Esophagus muscularis mucosa (tissue), 4 donors: ENCODE measurements at regions not wholly inside any gene's neighbourhood (a gene's known extent, or its start where the extent isn't known, plus 50 kb on each side); places are given as distances from the start of the nearest gene placed in this dataset.

ENCODE experiments used
- DNase-seq: peaks from one replicate; pipeline ENCODE4 v3.0.0-alpha.2; 2017; ENCODE audit errors: extremely low spot score
- H3K27ac ChIP-seq, 4 donors: fragments of 200-600 bp; sonication (generic); replicated peaks in 1 of 4; 1 replicate in 3 of 4; 2 replicates in 1 of 4; pipeline ENCODE4 v1.5.1; 2016 to 2019; ENCODE audit warnings: mild to moderate bottlenecking in 1 of 4
- H3K27me3 ChIP-seq, 4 donors: fragments of 200-600 bp; sonication (generic); one replicate each; pipeline versions ENCODE4 v1.5.1 to v1.6.0; 2016 to 2019
- H3K36me3 ChIP-seq, 4 donors: fragments of 200-600 bp; sonication (generic); one replicate each; pipeline ENCODE4 v1.5.1; 2016 to 2019
- H3K4me1 ChIP-seq, 4 donors: fragments of 200-600 bp; sonication (generic); one replicate each; pipeline ENCODE4 v1.5.1; 2016 to 2019
- H3K4me3 ChIP-seq, 4 donors: fragments of 200-600 bp; sonication (generic); 1 replicate in 2 of 4; 2 replicates in 2 of 4; pipeline ENCODE4 v1.5.1; 2016 to 2019; ENCODE audit warnings: mild to moderate bottlenecking in 4 of 4, moderate library complexity in 1 of 4
- H3K9me3 ChIP-seq, 4 donors: fragments of 200-600 bp; sonication (generic); 1 replicate in 3 of 4; 2 replicates in 1 of 4; pipeline ENCODE4 v1.5.1; 2016 to 2019
- EP300 ChIP-seq: sonication (generic); formaldehyde crosslinking; IDR thresholded peaks from one replicate; pipeline ENCODE4 v1.6.1; 2017; ENCODE audit warnings: antibody characterized with exemption
- POLR2A ChIP-seq: fragments of 450-650 bp; IDR thresholded peaks from one replicate; pipeline ENCODE4 v1.6.1; 2017; ENCODE audit warnings: antibody characterized with exemption, moderate library complexity, mild to moderate bottlenecking, low read depth
- POLR2AphosphoS5 ChIP-seq, 2 donors: sonication (generic); formaldehyde crosslinking; IDR thresholded peaks; one replicate each; pipeline ENCODE4 v1.6.1; 2017; ENCODE audit warnings: antibody characterized with exemption in 2 of 2
- WGBS: methylation state at CpG from one replicate; pipeline ENCODE4 v1.1.5; 2018; 5-methylcytosine and 5-hydroxymethylcytosine counted together
- intact Hi-C: fragments of 100-400 bp; cut with DNase I; formaldehyde crosslinking; loops from one replicate; pipeline ENCODE4 v1.15.1; 2023
- TF ChIP-seq, protein P1 (sequence below), 3 experiments: fragments of 200-600 bp in 2 of 3; fragments of 450-650 bp in 1 of 3; sonication (generic) in 2 of 3; IDR thresholded peaks; one replicate each; pipeline ENCODE4 v1.5.1; 2017 to 2019; ENCODE audit warnings: antibody characterized with exemption in 3 of 3, mild to moderate bottlenecking in 2 of 3, moderate library complexity in 1 of 3

DNA sequence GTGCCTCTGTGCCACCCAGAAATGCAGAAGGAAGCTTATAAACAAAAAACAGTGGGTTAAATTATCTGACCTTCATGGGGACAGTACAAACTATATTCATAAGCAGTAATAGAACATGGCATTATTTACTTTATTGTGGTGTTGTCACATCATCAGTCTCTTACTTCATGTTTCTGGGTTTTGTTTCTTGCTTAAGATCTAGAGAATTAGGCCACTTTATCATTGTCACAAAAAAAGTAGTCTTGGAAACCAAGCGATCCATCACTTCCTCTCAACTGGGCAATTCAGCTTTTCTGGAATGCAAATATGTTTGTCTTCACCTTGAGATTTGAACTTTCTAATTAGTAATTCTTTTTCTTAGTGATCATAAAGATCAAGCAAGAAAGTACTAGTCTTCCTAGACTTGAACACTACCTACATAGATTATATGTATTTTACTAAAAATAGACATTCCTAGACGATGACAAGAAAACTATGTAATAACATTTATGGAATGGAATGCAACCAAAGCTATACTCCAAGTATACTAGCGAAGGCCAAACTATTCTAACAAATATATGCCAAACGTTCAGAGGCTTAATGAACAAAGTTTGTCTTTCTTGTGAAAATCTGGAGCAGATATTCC lies 363.4 kb downstream of the DAD1 start:
- Histone ChIP-seq H3K27me3 (no peaks in the 10 kb centered on the region), H3K4me3 (no peak overlapping the region), H3K4me1 (peaks cover 0 to 6% (median 3%) of the 10 kb centered on the region in 4 donors), H3K36me3 (no peaks in the 10 kb centered on the region), H3K27ac (no peak overlapping the region), H3K9me3 (no peaks in the 10 kb centered on the region)
- no peak for DNase-seq
- WGBS: 36% methylated on average over 4 of the region's 4 CpGs
- intact Hi-C loops: no loop called here
- TF ChIP-seq EP300: no peak
- TF ChIP-seq POLR2A: no peak

DNA sequence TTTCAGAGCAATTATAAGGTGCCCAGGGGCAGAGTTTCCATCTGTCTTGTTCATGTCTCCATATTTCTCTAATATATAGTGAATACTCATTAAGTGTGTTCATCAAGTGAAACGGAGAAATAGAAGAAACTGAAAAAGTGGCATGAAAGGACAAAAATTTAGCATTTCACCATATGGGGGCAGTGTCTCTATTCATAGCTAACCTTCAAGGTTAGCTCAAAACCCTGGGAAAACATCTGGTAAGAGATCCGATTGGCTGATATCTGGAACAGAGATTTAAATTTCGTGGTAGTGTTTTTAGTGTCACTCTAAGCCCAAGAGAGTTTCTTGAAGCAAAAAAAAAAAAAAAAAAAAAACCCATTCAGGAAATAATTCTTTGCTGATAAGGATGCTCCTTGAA lies 367.5 kb downstream of the DAD1 start:
- intact Hi-C loops: no loop called here
- no peak for DNase-seq
- H3K27me3 ChIP-seq: no peaks in the 10 kb centered on the region
- 61% methylated on average over 3 of the region's 3 CpGs for WGBS
- peaks cover 0 to 6% (median 3%) of the 10 kb centered on the region in 4 donors for H3K4me1 ChIP-seq
- no peaks in the 10 kb centered on the region for H3K36me3 ChIP-seq
- TF ChIP-seq POLR2A (no peak), EP300 (no peak), POLR2AphosphoS5 (IDR thresholded peaks at IDR 0.05) (no peak)
- TF ChIP-seq, protein P1, sequence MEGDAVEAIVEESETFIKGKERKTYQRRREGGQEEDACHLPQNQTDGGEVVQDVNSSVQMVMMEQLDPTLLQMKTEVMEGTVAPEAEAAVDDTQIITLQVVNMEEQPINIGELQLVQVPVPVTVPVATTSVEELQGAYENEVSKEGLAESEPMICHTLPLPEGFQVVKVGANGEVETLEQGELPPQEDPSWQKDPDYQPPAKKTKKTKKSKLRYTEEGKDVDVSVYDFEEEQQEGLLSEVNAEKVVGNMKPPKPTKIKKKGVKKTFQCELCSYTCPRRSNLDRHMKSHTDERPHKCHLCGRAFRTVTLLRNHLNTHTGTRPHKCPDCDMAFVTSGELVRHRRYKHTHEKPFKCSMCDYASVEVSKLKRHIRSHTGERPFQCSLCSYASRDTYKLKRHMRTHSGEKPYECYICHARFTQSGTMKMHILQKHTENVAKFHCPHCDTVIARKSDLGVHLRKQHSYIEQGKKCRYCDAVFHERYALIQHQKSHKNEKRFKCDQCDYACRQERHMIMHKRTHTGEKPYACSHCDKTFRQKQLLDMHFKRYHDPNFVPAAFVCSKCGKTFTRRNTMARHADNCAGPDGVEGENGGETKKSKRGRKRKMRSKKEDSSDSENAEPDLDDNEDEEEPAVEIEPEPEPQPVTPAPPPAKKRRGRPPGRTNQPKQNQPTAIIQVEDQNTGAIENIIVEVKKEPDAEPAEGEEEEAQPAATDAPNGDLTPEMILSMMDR (IDR thresholded peaks at IDR 0.05): no peak
- H3K9me3 ChIP-seq: no peaks in the 10 kb centered on the region
- no peak overlapping the region for H3K4me3 ChIP-seq
- H3K27ac ChIP-seq: no peak overlapping the region

DNA sequence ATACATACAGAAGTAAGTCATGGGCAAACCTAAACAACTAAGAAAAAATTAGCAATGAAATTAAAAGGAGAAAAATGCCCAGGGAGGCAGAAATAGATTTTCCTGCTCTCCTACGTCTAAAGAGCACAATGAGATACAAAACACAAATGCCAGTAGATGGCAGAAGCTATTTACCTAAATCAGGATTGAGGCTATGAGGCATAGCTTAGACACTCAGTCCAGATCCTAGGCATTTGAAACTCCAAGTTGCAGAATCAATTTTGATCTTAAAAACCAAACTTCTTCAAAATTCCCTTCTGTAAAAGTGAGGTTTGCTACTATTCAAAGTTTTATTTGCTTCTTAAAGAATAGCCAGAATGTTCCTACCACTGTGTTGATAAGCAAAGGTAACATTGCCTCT lies 368.6 kb downstream of the DAD1 start:
- Histone ChIP-seq H3K9me3 (no peaks in the 10 kb centered on the region), H3K4me3 (no peak overlapping the region), H3K4me1 (peaks cover 0 to 3% (median 0%) of the 10 kb centered on the region in 4 donors), H3K36me3 (no peaks in the 10 kb centered on the region), H3K27me3 (no peaks in the 10 kb centered on the region), H3K27ac (no peak overlapping the region)
- no peak for TF ChIP-seq POLR2A
- no peak for TF ChIP-seq POLR2AphosphoS5 (IDR thresholded peaks at IDR 0.05)
- TF ChIP-seq, protein P1 (IDR thresholded peaks at IDR 0.05): no peak
- no peak for TF ChIP-seq EP300
- intact Hi-C loops: no loop called here
- no peak for DNase-seq
- 26% methylated on average over 1 of the region's 1 CpG for WGBS

DNA sequence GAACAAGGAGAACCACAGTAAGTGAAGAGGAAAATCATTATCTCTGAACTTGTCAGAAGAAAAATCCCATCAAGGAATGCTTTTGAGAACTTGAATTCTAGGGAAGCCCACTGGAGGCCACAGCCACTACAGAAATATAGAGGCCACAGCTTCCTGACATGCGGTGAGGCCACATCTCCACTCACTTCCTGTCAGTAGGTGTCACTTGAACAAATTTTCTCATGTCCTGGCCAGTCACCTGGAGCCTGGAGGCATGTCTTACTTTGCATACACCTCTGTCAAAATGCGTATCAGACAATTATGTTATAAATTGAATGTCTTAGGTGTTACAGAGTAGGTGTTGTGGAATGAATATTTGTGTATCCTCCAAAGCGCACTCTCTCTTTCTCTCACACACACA lies 370.3 kb downstream of the DAD1 start:
- Histone ChIP-seq H3K9me3 (no peaks in the 10 kb centered on the region), H3K4me1 (no peaks in the 10 kb centered on the region), H3K27ac (no peak overlapping the region), H3K36me3 (no peaks in the 10 kb centered on the region), H3K4me3 (no peak overlapping the region), H3K27me3 (no peaks in the 10 kb centered on the region)
- TF ChIP-seq, protein P1 (IDR thresholded peaks at IDR 0.05): no peak
- TF ChIP-seq EP300 (no peak), POLR2AphosphoS5 (IDR thresholded peaks at IDR 0.05) (no peak), POLR2A (no peak)
- intact Hi-C loops: no loop called here
- 65% methylated on average over 3 of the region's 3 CpGs for WGBS
- no peak for DNase-seq

DNA sequence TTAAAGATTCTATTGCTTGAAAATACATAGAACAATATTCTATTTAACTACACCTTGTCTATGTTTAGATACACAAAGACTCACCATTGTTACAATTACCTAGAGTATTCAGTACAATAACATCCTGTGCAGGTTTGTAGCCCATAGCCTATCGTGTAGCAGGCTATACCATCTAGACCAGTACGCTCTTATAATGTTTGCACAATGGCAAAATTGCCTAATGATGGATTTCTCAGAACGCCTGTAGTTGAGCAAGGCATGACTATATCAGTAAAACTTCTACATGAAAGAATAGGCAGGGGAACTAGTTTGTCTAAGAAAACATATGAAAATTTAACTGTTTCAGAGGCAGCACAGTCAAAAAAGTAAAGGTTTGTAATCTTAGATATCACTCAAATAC lies 375.9 kb downstream of the DAD1 start:
- intact Hi-C loops: no loop called here
- no peaks in the 10 kb centered on the region for H3K36me3 ChIP-seq
- no peaks in the 10 kb centered on the region for H3K27me3 ChIP-seq
- TF ChIP-seq POLR2A (no peak), EP300 (no peak), POLR2AphosphoS5 (IDR thresholded peaks at IDR 0.05) (no peak)
- TF ChIP-seq, protein P1 (IDR thresholded peaks at IDR 0.05): no peak
- no peak overlapping the region for H3K4me3 ChIP-seq
- no peak overlapping the region for H3K27ac ChIP-seq
- H3K4me1 ChIP-seq: no peaks in the 10 kb centered on the region
- no peaks in the 10 kb centered on the region for H3K9me3 ChIP-seq
- DNase-seq: no peak
- 71% methylated on average over 3 of the region's 3 CpGs for WGBS
